Astrocyte of the spinal cord (primary cell): ENCODE measurements at regions not wholly inside any gene's neighbourhood (a gene's known extent, or its start where the extent isn't known, plus 50 kb on each side); places are given as distances from the start of the nearest gene placed in this dataset.

Experiments
- DNase-seq: peaks from one replicate; pipeline ENCODE4 v3.0.0; 2011; ENCODE audit warnings: low read depth, low spot score
- H3K4me3 ChIP-seq: 2 replicates; pipeline ENCODE4 v1.5.1; 2011; ENCODE audit warnings: low read depth, mild to moderate bottlenecking, low read length, moderate library complexity
- in situ Hi-C: cut with HindIII; loops from 2 replicates; pipeline ENCODE4 v1.10.0; 2017; ENCODE audit warnings: low sequenced_read_pairs
- TF ChIP-seq, protein P1 (sequence below): IDR thresholded peaks from 2 replicates; pipeline ENCODE4 v1.5.1; 2012; ENCODE audit warnings: low read depth, mild to moderate bottlenecking, low read length, inconsistent platforms

DNA sequence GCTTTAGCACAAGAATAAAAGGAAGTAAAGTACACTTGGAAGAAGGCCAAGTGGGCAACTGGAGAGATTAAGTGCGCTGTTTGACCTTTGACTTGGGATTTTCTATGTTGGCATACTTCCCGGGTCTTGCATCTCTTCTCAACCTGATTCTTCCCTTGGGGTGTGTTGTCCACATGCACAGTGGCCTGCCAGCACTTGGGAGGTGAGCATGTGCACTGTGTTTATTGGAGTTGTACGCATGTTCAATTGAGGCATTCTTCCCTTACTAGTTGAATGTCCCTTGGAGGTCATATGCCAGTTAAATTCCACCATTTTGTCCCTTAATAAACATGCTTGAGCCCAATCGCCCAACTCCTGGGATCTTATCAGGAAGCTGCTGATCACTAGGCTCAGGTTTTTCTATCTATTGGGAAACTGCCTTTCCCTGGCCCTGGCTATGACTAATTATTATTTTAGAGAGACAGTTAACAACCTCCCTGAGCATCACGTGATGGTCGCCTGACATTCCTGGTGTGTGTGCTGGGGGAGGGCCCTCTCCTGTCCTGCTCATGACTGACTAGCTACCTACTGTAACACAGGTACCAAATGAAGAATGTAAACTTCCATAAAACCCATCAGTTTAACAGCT is 62.5 kb upstream of the RAPGEF4 start:
- TF ChIP-seq, protein P1, sequence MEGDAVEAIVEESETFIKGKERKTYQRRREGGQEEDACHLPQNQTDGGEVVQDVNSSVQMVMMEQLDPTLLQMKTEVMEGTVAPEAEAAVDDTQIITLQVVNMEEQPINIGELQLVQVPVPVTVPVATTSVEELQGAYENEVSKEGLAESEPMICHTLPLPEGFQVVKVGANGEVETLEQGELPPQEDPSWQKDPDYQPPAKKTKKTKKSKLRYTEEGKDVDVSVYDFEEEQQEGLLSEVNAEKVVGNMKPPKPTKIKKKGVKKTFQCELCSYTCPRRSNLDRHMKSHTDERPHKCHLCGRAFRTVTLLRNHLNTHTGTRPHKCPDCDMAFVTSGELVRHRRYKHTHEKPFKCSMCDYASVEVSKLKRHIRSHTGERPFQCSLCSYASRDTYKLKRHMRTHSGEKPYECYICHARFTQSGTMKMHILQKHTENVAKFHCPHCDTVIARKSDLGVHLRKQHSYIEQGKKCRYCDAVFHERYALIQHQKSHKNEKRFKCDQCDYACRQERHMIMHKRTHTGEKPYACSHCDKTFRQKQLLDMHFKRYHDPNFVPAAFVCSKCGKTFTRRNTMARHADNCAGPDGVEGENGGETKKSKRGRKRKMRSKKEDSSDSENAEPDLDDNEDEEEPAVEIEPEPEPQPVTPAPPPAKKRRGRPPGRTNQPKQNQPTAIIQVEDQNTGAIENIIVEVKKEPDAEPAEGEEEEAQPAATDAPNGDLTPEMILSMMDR = no peak
- in situ Hi-C loops = no loop called here
- no peak for DNase-seq
- no peak overlapping the region for H3K4me3 ChIP-seq

DNA sequence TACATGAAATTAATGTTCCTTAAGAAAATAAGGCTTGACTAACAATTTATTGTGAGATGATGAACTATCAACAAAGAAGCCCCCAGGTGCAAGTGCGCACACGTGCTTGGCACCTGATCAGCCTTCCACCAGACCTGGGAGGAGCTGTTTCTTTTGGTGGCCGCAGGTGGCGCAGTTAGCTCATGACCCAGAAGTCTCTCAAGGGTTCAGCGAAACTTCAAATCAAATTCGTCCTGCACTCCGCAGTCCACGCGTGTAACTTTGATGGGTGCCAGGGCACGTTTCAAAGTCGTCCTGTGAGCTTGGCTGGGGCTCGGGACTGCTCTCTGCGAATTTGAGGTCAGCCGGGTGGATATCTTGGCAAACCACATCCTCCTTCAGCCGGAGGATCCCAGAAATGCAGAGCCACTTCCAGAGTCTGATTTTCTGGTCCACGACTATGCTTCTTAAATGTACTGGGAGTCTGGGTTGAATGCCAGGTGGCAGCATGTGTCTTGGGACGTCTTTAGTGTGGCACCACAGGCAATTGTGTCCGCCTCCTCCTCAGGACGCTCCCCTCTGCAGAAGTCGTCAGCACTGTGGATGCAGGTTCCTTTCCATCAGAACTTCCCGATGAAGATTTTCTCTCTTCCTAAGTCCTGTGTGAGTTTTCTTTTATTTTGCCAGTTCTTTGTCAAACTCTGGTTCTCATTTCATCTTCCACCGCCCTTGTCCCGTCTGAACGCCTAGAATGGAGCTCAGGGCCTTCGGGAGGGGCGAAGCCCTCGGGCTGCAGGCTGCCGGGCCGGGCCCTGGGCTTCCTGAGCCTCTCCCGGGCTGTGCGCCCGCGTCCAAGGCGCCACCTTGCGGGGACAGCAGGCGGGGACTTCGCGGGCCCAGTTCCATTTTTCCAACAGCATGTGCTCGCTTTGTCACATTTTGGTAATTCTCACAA is 61.3 kb upstream of the RAPGEF4 start:
- in situ Hi-C loops = no loop called here
- TF ChIP-seq, protein P1 = peak; percentile 61
- DNase-seq = peak; percentile 15
- no peak overlapping the region for H3K4me3 ChIP-seq

DNA sequence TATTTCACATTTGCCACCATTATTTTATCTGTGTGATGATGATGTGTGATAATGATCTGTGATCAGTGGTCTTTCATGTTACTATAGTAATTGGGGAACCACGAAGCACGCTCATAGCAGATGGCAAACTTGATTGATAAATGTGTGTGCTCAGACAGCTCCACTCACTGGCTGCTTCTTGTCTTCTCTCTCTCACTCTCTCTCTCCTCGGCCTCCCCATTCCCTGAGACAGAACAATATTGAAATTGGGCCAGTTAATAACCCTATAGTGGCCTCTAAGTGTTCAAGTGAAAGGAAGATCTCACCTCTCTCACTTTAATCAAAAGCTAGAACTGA is 60.7 kb upstream of the RAPGEF4 start:
- in situ Hi-C loops = no loop called here
- no peak for DNase-seq
- no peak overlapping the region for H3K4me3 ChIP-seq
- TF ChIP-seq, protein P1 = no peak

DNA sequence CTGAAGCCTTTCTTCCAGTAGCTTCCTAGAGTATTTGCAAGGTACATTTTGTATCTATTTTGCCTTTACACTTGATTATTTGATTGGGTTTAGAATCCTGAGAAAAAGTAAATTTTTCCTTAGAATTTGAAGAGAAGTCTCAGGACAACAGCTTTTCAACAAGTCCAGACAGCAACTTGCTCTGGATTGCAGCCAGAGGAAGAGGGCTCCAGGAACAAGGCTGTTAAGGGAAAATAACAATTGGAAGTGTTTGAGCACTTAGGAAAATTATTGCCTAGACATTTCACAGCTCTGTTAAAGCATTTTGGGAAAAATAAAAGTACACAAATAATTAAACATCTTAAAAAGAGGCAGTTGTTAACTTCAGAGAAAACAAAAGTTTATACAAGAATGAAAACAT is 58.3 kb upstream of the RAPGEF4 start:
- in situ Hi-C loops = no loop called here

DNA sequence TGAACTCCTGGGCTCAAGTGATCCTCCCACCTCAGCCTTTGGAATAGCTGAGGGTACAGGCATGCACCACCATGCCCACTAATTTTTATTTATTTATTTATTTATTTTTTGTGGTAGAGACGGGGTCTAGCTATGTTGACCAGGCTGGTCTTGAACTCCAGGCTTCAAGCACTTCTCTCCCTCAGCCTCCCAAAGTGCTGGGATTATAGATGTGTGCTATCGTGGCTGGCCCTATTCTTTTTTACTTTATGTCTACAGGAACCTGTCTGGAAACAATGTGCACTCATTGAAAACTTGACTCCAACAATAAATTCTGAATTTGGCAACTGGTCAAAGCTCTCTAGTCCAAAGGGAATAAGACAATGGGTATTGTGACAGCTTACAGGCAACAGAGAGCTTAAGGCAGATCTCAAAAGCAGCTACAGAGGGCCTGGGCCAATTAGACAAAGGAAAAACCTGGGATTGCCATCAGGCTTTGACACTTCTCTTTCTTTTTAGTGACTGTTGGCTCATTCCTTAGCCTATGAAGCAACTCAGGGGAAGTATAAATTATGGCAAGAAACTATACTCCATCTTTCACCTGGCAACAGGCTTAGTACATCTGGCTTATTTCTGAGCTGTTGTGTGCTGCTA is 55.1 kb upstream of the RAPGEF4 start:
- no peak overlapping the region for H3K4me3 ChIP-seq
- TF ChIP-seq, protein P1 = no peak
- in situ Hi-C loops = no loop called here
- no peak for DNase-seq

More for the DNA sequence above, 58.3 kb upstream of the RAPGEF4 start:
- H3K4me3 ChIP-seq = no peak overlapping the region
- DNase-seq = no peak
- TF ChIP-seq, protein P1 = no peak

DNA sequence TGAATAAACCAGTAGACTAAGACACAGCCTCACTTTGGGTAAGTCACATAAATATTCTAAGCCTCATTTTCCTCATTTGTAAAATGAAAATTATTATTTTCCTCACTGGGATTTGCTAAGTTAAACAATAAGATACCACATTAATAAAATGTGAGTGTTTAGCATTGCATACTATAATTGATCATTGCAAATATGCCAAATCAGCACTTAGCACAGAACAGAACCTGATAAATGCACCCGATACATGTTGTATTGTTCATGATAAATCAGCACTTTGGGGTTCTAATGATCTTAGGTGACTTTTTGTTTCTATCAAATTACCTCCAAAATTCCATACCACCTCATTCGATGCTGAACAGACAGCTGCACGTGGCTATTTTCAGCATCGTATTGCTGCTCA is 50.2 kb upstream of the RAPGEF4 start:
- TF ChIP-seq, protein P1 = no peak
- no peak for DNase-seq
- in situ Hi-C loops = no loop called here
- H3K4me3 ChIP-seq = no peak overlapping the region
